H1 (cell line): ENCODE measurements at regions not wholly inside any gene's neighbourhood (a gene's known extent, or its start where the extent isn't known, plus 50 kb on each side); places are given as distances from the start of the nearest gene placed in this dataset.

Experiments
- CHD7 ChIP-seq: fragments of 300-600 bp; sonication (generic); IDR thresholded peaks from 2 replicates; pipeline ENCODE4 v1.7.1; 2012; ENCODE audit warnings: low read length, moderate library complexity, mild to moderate bottlenecking, inconsistent platforms; ENCODE audit not compliant: insufficient replicate concordance
- CTBP2 ChIP-seq: IDR thresholded peaks from 2 replicates; pipeline ENCODE4 v1.7.0; 2011; ENCODE audit warnings: borderline replicate concordance, mild to moderate bottlenecking, moderate library complexity, mixed read lengths, low read length; ENCODE audit not compliant: insufficient read depth, insufficient read length
- KDM4A ChIP-seq: IDR thresholded peaks from one replicate; pipeline ENCODE4 v1.7.1; 2012; ENCODE audit warnings: low read depth, mild to moderate bottlenecking, moderate library complexity, low read length, inconsistent platforms; ENCODE audit not compliant: severe bottlenecking
- RFX5 ChIP-seq: IDR thresholded peaks from 2 replicates; pipeline ENCODE4 v1.6.1; 2011; ENCODE audit warnings: low read depth, low read length, improper control_type of control experiment, borderline replicate concordance

GRCh38 chr13:39197647-39198007 is 159.4 kb downstream of the NHLRC3 start (continued):
- no peak for TF ChIP-seq RFX5
- TF ChIP-seq CTBP2 = no peak
- TF ChIP-seq CHD7 = no peak
- no peak for TF ChIP-seq KDM4A
- TF ChIP-seq, all 59 proteins: peak for 0
